Kasumi-1 (cell line): ENCODE measurements at regions not wholly inside any gene's neighbourhood (a gene's known extent, or its start where the extent isn't known, plus 50 kb on each side); places are given as distances from the start of the nearest gene placed in this dataset.

Experiments used
- DNase-seq, 2 experiments: peaks; one replicate each; lab custom pipeline; 2025; lab: John Stamatoyannopoulos, UW

DNA sequence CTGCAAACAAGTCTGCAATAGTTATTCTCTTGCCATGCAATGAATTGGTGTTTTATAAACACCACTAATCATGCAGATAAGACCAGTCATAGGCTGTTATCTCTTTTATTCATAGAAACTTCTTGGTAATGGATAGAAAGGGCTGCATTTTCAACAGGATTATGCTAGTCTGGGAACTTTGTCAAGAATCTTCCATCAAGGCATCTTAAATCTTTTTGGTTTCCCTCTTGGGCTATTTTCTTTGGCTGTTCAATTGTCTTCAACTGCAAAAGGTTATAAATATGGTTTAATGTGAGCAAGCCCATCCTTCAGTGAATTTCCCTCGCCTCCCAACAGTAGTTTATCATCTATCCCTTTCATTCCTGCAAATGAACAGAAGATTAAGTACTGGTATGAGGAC lies 59.0 kb upstream of the MINAR1 start:
- no peak for DNase-seq

DNA sequence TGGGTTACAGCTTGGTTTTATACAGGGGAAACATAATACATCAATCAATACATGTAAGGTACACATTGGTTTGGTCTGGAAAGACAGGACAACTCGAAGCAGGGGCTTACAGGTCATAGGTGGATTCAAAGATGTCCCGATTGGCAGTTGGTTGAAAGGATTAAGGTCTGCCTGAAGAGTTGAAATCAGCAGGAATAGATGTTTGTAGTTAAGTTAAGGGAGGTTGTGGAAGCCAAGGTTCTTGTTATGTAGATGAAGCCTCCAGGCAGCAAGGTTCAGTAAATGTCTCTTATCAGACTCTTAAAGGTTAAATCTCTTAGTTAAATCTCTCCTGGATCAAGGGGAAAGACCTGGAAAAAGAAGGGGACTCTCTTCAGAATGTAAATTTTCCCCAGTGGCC lies 58.4 kb upstream of the MINAR1 start:
- no peak for DNase-seq

DNA sequence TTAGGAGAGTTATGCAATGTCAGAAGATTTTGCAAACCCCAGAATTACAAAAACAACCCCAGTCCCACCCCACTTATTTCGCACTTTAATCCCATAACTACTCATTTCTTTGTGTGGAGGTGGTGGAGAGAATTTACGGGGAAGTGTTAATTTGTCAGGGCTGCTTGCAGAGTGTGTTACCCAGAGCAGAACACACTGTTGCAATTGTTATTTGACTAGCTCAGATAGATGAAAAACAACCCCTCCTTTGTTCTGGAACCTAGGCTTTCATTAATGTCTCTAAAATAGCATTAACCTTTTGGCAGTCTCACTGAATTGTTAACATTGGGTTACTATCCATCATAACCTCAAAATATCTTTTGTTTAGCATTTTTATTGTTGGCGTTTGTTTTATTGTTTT lies 55.8 kb upstream of the MINAR1 start:
- no peak for DNase-seq

DNA sequence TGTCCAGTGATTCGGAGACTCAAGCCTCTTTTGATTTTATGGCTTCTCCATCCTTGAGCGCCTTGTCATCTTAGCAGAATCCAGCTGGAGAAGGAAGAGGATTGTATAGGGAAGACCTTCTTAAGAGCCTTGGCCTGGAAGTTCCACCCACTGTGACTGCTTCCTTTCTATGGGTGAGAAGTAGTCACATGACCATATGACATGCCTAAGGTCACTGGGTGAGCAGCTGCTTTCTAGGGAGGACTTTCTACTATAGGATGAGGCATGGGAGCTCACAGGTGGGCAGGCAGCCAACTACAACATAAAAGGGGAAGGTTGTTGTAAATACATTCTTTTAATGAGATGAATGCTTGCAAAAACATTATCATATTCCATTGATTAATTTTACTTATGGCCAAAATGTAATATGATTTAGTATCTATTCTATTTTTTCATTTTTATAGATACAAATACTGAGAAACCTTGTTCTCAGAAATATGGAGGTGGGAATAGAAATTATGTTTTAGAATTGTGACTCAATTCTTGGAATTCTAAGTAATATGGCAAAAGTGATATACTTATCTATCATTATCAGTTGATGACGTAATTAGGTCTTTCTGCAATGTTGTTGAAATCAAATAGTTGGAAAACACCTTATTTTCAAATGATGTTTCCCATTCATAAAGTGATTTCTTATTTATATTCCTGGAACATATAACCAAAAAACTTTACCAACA lies 53.6 kb upstream of the MINAR1 start:
- DNase-seq = no peak

DNA sequence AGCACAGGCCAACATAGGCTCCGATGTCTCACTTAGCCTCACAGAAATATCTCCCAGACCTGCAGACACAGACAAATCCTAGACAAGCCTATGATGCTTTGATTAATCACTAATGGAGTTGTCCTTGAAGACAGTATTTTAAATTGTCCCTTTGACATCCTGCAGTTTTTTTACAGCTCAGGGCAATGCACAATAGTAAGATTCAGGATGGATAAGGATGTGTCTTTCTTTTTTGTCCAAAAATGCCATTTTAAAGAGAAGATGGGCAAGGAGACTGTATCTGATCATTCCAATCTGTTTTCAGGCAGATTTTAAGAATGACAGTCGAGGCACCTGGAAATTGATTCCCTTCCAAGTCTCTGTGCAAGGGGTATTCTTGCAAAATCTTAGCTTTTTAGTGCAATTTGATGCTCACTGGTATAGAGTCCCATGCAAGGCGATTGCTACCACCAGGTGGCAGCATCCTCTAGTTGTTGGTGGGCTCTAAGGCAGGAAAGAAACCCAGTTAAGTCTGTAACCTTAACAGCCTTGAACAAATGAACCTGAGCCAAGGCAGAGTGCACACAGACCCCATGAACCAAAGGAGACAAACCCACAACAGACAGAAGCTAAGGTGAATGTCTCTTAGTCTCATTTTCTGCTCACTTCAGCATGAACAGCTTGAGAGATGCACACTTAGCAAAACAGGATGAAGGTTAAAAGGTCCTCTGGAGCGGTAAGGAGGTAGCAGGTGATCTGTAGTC lies 51.2 kb upstream of the MINAR1 start:
- peak; percentile 29 to 31 for DNase-seq

DNA sequence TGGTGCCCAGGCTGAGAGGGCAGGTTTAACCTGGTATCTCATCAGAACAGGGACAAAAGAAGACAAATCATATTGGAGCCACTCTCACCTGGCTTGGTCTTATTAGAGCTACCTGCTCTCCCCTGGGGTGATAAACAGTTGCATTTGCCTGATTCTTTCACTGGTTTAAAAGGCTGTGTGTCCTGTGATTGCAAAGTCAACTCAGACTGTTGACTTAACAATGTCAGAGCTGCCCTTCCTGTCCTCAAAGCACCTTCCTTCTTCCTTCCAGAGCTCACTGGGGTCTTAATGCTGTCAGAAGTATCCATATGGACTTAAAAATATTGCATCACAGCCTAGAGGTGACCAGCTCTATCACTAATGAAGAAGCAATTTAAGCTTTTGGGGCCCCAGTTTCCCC lies 50.5 kb upstream of the MINAR1 start:
- DNase-seq = no peak
